Ascending aorta (tissue), 2 donors: ENCODE measurements at regions not wholly inside any gene's neighbourhood (a gene's known extent, or its start where the extent isn't known, plus 50 kb on each side); places are given as distances from the start of the nearest gene placed in this dataset.

ENCODE experiments used
- DNase-seq, 2 donors: peaks; one replicate each; pipeline ENCODE4 v3.0.0-alpha.2; 2019; ENCODE audit warnings: low spot score in 2 of 2
- H3K27ac ChIP-seq, 2 donors: fragments of 200-600 bp; sonication (generic); one replicate each; pipeline ENCODE4 v1.5.1; 2016 to 2017; ENCODE audit warnings: mild to moderate bottlenecking in 1 of 2
- H3K27me3 ChIP-seq: fragments of 200-600 bp; sonication (generic); one replicate; pipeline ENCODE4 v1.5.1; 2017
- H3K36me3 ChIP-seq, 2 donors: fragments of 200-600 bp; sonication (generic); one replicate each; pipeline ENCODE4 v1.5.1; 2016
- H3K4me1 ChIP-seq, 2 donors: fragments of 200-600 bp; sonication (generic); one replicate each; pipeline ENCODE4 v1.5.1; 2016 to 2017; ENCODE audit warnings: mild to moderate bottlenecking in 1 of 2
- H3K4me3 ChIP-seq, 2 donors: fragments of 200-600 bp; sonication (generic); one replicate each; pipeline ENCODE4 v1.5.1; 2016 to 2017; ENCODE audit warnings: mild to moderate bottlenecking in 1 of 2
- H3K9me3 ChIP-seq, 2 donors: fragments of 200-600 bp; sonication (generic); one replicate each; pipeline ENCODE4 v1.5.1; 2016
- intact Hi-C: fragments of 100-400 bp; cut with DNase I; formaldehyde crosslinking; loops from one replicate; pipeline ENCODE4 v1.15.1; 2023
- TF ChIP-seq, protein P1 (sequence below), 3 experiments: fragments of 200-600 bp in 2 of 3; fragments of 450-650 bp in 1 of 3; sonication (generic) in 2 of 3; IDR thresholded peaks; one replicate each; pipeline ENCODE4 v1.5.1; 2016 to 2019; ENCODE audit warnings: antibody characterized with exemption in 3 of 3, mild to moderate bottlenecking in 1 of 3, moderate library complexity in 1 of 3

DNA sequence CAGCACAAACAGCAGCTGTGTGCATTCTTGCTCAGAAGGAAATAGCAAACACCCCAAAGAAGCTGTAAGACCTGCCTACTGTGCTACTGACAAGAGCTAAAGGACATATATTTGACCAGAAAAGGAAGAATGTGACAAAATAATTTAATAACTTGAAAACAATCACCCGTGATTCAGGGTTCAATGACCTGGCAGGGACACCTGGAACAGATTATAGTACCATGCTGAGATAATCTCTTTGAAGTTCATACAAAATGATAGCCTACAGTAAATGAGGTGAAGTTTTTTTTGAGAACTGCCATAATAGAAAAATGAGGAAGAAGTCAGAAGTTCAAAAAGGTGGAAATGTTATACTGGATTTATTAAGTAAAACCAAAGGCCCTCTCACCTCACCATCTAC, 324.8 kb upstream of the GULP1 start:
- Histone ChIP-seq H3K4me3 (no peak overlapping the region), H3K9me3 (no peaks in the 10 kb centered on the region), H3K36me3 (no peaks in the 10 kb centered on the region), H3K4me1 (peaks cover 0 to 5% of the 10 kb centered on the region in 2 donors), H3K27me3 (no peaks in the 10 kb centered on the region), H3K27ac (no peak overlapping the region)
- TF ChIP-seq, protein P1, sequence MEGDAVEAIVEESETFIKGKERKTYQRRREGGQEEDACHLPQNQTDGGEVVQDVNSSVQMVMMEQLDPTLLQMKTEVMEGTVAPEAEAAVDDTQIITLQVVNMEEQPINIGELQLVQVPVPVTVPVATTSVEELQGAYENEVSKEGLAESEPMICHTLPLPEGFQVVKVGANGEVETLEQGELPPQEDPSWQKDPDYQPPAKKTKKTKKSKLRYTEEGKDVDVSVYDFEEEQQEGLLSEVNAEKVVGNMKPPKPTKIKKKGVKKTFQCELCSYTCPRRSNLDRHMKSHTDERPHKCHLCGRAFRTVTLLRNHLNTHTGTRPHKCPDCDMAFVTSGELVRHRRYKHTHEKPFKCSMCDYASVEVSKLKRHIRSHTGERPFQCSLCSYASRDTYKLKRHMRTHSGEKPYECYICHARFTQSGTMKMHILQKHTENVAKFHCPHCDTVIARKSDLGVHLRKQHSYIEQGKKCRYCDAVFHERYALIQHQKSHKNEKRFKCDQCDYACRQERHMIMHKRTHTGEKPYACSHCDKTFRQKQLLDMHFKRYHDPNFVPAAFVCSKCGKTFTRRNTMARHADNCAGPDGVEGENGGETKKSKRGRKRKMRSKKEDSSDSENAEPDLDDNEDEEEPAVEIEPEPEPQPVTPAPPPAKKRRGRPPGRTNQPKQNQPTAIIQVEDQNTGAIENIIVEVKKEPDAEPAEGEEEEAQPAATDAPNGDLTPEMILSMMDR (IDR thresholded peaks at IDR 0.05): no peak
- DNase-seq: no peak
- intact Hi-C loops: loop anchor here (10.0 kb wide), 1 partner anchor 548 kb away; no protein-coding TSS in a partner anchor

DNA sequence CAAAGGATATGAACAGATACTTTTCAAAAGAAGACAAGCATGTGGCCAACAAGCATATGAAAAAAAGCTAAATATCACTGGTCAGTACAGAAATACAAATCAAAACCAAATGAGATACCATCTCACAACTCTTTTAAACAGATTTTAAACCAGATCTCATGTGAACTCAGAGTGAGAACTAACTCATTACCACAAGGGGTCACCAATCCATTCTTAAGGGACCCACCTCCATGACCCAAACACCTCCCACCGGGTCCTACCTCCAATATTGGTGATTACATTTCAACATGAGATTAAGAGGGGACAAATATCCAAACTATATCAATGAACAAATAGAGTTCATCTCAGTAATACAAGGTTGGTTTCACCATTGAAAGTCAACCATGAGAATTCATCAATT, 319.8 kb upstream of the GULP1 start:
- Histone ChIP-seq H3K9me3 (no peaks in the 10 kb centered on the region), H3K27ac (no peak overlapping the region), H3K4me3 (no peak overlapping the region), H3K4me1 (no peaks in the 10 kb centered on the region), H3K36me3 (no peaks in the 10 kb centered on the region), H3K27me3 (no peaks in the 10 kb centered on the region)
- DNase-seq: no peak
- intact Hi-C loops: no loop called here
- TF ChIP-seq, protein P1 (IDR thresholded peaks at IDR 0.05): no peak

DNA sequence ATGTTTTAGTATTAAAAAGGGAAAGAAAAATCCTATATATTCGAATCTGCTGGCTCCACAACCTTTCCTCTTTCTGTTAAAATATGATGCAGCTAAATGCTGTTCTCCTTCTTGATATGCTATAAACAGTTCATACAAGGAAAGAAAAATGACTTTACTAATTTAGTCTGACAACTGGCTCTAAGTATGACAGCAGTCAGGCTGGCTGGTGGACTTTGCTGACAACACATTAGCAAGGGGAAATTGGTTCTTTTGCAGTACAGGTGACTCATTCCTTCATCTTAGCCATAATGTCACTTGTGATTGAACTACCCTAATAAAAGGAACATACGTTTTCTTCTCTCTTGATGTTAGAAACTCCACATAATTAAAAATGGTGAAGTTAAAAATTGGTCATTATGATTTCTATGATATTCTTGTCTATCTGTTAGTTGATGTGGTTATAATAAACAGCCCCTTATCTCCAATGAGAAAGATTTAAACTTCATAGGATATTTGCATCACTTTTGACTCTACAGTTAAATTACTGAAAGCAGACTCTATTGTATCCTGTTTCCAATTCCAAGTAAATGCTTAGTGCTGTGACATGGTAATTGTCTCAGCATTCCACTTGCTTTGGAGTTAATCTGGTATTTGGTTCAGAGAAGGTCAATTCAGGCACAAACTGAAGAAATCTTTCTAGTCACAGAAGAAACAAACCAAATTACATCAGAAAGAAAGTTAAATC, 315.3 kb upstream of the GULP1 start:
- Histone ChIP-seq H3K27me3 (no peaks in the 10 kb centered on the region), H3K9me3 (no peaks in the 10 kb centered on the region), H3K27ac (no peak overlapping the region), H3K4me1 (no peaks in the 10 kb centered on the region), H3K36me3 (no peaks in the 10 kb centered on the region), H3K4me3 (no peak overlapping the region)
- TF ChIP-seq, protein P1 (IDR thresholded peaks at IDR 0.05): no peak
- DNase-seq: no peak
- intact Hi-C loops: no loop called here

DNA sequence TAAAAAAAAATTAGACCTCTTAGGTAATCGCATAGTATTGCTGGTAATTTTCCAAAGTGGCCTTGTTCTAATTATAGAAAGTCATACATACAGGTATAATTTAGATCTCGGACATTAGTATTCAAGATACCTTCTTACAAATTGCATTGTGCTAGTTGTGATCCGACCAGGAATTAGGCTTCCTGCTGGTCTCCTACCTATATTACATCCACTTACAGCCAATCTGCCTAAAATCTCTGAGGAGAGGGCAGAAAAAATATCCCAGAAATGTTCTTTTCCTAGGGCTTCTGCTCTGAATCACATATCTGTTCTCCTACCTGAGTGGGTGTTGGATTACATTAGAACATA, 314.7 kb upstream of the GULP1 start:
- H3K4me1 ChIP-seq: no peaks in the 10 kb centered on the region
- TF ChIP-seq, protein P1 (IDR thresholded peaks at IDR 0.05): no peak
- no peak overlapping the region for H3K27ac ChIP-seq
- H3K27me3 ChIP-seq: no peaks in the 10 kb centered on the region
- DNase-seq: no peak
- intact Hi-C loops: no loop called here
- no peaks in the 10 kb centered on the region for H3K9me3 ChIP-seq
- no peak overlapping the region for H3K4me3 ChIP-seq
- no peaks in the 10 kb centered on the region for H3K36me3 ChIP-seq

DNA sequence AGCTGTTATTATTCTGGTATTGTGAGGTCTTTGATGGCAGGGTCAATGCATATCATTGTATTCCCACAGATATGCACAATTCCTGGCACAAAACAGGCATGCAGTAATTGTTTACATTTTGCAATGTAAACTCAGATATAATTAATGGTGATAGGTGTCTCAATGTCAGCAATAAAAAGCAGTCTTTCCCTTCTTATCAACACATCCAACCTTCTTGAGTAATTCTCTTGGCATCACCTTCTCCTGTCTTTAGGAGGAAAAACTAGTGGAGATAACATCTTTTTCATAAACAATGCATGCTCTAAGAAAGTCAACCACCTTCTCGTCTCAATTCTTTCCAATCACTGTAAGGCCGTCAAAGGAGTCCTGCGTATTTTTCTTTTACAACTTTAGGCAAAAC, 313.3 kb upstream of the GULP1 start:
- peaks cover 0 to 6% of the 10 kb centered on the region in 2 donors for H3K4me1 ChIP-seq
- DNase-seq: no peak
- H3K27ac ChIP-seq: no peak overlapping the region
- TF ChIP-seq, protein P1 (IDR thresholded peaks at IDR 0.05): no peak
- no peaks in the 10 kb centered on the region for H3K36me3 ChIP-seq
- intact Hi-C loops: no loop called here
- H3K9me3 ChIP-seq: no peaks in the 10 kb centered on the region
- no peaks in the 10 kb centered on the region for H3K27me3 ChIP-seq
- no peak overlapping the region for H3K4me3 ChIP-seq

DNA sequence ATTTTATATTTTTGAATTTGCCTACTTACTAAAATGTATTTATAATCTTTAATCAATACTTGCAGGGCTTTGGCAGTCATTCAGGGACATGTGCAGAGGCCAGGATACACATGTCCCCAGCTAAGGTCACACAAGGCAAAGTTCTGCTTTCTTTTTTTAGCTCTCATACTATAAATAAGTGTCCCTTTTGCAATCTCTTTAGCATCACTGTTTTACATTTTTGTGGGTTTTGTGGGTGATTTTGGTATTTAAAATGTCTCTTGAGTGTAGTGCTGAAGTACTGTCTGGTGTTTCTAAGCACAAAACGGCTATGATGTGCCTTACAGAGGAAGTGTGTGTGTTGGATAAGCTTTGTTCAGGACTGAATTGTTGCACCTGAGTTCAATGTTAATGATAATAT, 309.0 kb upstream of the GULP1 start:
- no peak for DNase-seq
- no peaks in the 10 kb centered on the region for H3K36me3 ChIP-seq
- H3K4me1 ChIP-seq: peaks cover 0 to 11% of the 10 kb centered on the region in 2 donors
- no peak overlapping the region for H3K27ac ChIP-seq
- intact Hi-C loops: no loop called here
- no peaks in the 10 kb centered on the region for H3K27me3 ChIP-seq
- no peaks in the 10 kb centered on the region for H3K9me3 ChIP-seq
- TF ChIP-seq, protein P1 (IDR thresholded peaks at IDR 0.05): no peak
- H3K4me3 ChIP-seq: no peak overlapping the region
